H1 (cell line): ENCODE measurements at regions not wholly inside any gene's neighbourhood (a gene's known extent, or its start where the extent isn't known, plus 50 kb on each side); places are given as distances from the start of the nearest gene placed in this dataset.
A peak's percentile ranks its signal among the peaks of the same experiment; 100 is the strongest.

Source experiments
- CTCF ChIA-PET: fragments of 300-600 bp; sonication (Branson Sonifier 250); formaldehyde crosslinking; loops from one replicate; lab custom pipeline; 2021; ENCODE audit not compliant: partially characterized antibody; lab: Charles Lee
- POLR2A ChIA-PET: fragments of 300-600 bp; sonication (Branson Sonifier 250); formaldehyde crosslinking; loops from one replicate; lab custom pipeline; 2021; ENCODE audit warnings: inconsistent platforms; ENCODE audit not compliant: partially characterized antibody; lab: Charles Lee
- DNase-seq, 2 experiments: peaks; one replicate each; pipeline versions ENCODE4 v3.0.0 to v3.0.0-alpha.2; 2010 to 2022; ENCODE audit warnings: low spot score in 2 of 2, low read depth in 1 of 2, mixed read lengths in 1 of 2
- FAIRE-seq: peaks from 2 replicates; lab custom pipeline; 2011; peaks lifted over from hg19 to GRCh38; lab: Jason Lieb, UNC
- H2AFZ ChIP-seq: 2 replicates; pipeline ENCODE4 v1.8.1; 2012; ENCODE audit warnings: low read length, inconsistent platforms
- H2AK5ac ChIP-seq: 2 replicates; pipeline ENCODE4 v1.6.1; 2013; ENCODE audit warnings: low read depth, low read length
- H2BK120ac ChIP-seq: replicated peaks from 2 replicates; pipeline ENCODE3; 2013; ENCODE audit warnings: low read depth, low read length, inconsistent platforms
- H2BK12ac ChIP-seq: 2 replicates; pipeline ENCODE4 v1.6.1; 2013; ENCODE audit warnings: low read depth, low read length
- H2BK15ac ChIP-seq: 2 replicates; pipeline ENCODE4 v1.6.1; 2013; ENCODE audit warnings: low read length
- H2BK20ac ChIP-seq: 2 replicates; pipeline ENCODE4 v1.6.1; 2013; ENCODE audit warnings: low read length
- H2BK5ac ChIP-seq: 2 replicates; pipeline ENCODE4 v1.6.1; 2013; ENCODE audit warnings: low read depth, low read length
- H3K14ac ChIP-seq: 2 replicates; pipeline ENCODE4 v1.6.1; 2013; ENCODE audit warnings: inconsistent platforms; ENCODE audit not compliant: insufficient read length
- H3K18ac ChIP-seq: 2 replicates; pipeline ENCODE4 v1.6.1; 2013; ENCODE audit warnings: low read length; ENCODE audit errors: extremely low read depth
- H3K23ac ChIP-seq: 2 replicates; pipeline ENCODE4 v1.6.1; 2013; ENCODE audit warnings: inconsistent platforms; ENCODE audit not compliant: insufficient read length
- H3K23me2 ChIP-seq: 2 replicates; pipeline ENCODE4 v1.6.1; 2013; ENCODE audit warnings: low read depth, low read length
- H3K27ac ChIP-seq: 2 replicates; pipeline ENCODE4 v1.6.1; 2011; ENCODE audit warnings: low read depth, low read length, inconsistent platforms
- H3K27me3 ChIP-seq, 4 experiments: replicated peaks in 1 of 4; 1 replicate in 1 of 4; 2 replicates in 3 of 4; pipeline versions ENCODE4 v1.6.1 to v1.8.1; 2011 to 2013; ENCODE audit warnings: low read length in 3 of 4, mild to moderate bottlenecking in 3 of 4, inconsistent platforms in 2 of 4, mixed read lengths in 2 of 4, moderate library complexity in 1 of 4; ENCODE audit not compliant: control insufficient read depth in 3 of 4, insufficient read depth in 3 of 4; ENCODE audit errors: extremely low read depth in 1 of 4
- H3K36me3 ChIP-seq, 4 experiments: 2 replicates each; pipeline versions ENCODE4 v1.6.1 to v1.8.1; 2011 to 2013; ENCODE audit warnings: mild to moderate bottlenecking in 4 of 4, low read length in 3 of 4, moderate library complexity in 2 of 4, control low read depth in 1 of 4, inconsistent platforms in 1 of 4; ENCODE audit not compliant: insufficient read depth in 4 of 4, control insufficient read depth in 2 of 4
- H3K4ac ChIP-seq: replicated peaks from 2 replicates; pipeline ENCODE3; 2013; ENCODE audit warnings: low read length, low read depth, mixed read lengths, inconsistent platforms; ENCODE audit not compliant: insufficient read length
- H3K4me1 ChIP-seq, 4 experiments: replicated peaks in 1 of 4; 1 replicate in 1 of 4; 2 replicates in 3 of 4; pipeline versions ENCODE4 v1.6.1 to v1.8.1; 2011 to 2013; ENCODE audit warnings: low read length in 3 of 4, inconsistent platforms in 2 of 4, mixed read lengths in 1 of 4; ENCODE audit not compliant: insufficient read depth in 4 of 4, control insufficient read depth in 3 of 4
- H3K4me2 ChIP-seq, 2 experiments: 2 replicates each; pipeline versions ENCODE4 v1.6.1 to v1.8.1; 2011 to 2013; ENCODE audit warnings: low read depth in 2 of 2, low read length in 2 of 2, control low read depth in 1 of 2, inconsistent platforms in 1 of 2, mild to moderate bottlenecking in 1 of 2; ENCODE audit not compliant: insufficient read depth in 1 of 2
- H3K4me3 ChIP-seq, 4 experiments: fragments of 200-600, 300-600 bp in 1 of 4; sonication (generic), shearing (Covaris generic), sonication (Bioruptor Twin) in 1 of 4; 2 replicates each; pipeline versions ENCODE4 v1.5.1 to v1.8.1; 2011 to 2016; ENCODE audit warnings: low read length in 4 of 4, low read depth in 3 of 4, control low read depth in 2 of 4, inconsistent platforms in 2 of 4, mild to moderate bottlenecking in 2 of 4, mixed read lengths in 1 of 4, moderate library complexity in 1 of 4; ENCODE audit not compliant: insufficient read depth in 2 of 4; ENCODE audit errors: extremely low read depth in 1 of 4
- H3K56ac ChIP-seq: replicated peaks from 2 replicates; pipeline ENCODE3; 2013; ENCODE audit warnings: low read depth, mild to moderate bottlenecking, mixed read lengths, low read length, inconsistent platforms; ENCODE audit not compliant: insufficient read length
- H3K79me1 ChIP-seq: 2 replicates; pipeline ENCODE4 v1.6.1; 2013; ENCODE audit warnings: low read depth, low read length, control low read depth
- H3K79me2 ChIP-seq, 2 experiments: 2 replicates each; pipeline versions ENCODE4 v1.6.1 to v1.8.1; 2012 to 2013; ENCODE audit warnings: low read length in 2 of 2, mild to moderate bottlenecking in 2 of 2, inconsistent platforms in 1 of 2; ENCODE audit not compliant: insufficient read depth in 2 of 2, control insufficient read depth in 1 of 2
- H3K9ac ChIP-seq, 4 experiments: replicated peaks in 1 of 4; 1 replicate in 1 of 4; 2 replicates in 3 of 4; pipeline versions ENCODE4 v1.6.1 to v1.8.1; 2011 to 2013; ENCODE audit warnings: low read depth in 3 of 4, low read length in 3 of 4, control low read depth in 2 of 4, mild to moderate bottlenecking in 2 of 4, moderate library complexity in 2 of 4, inconsistent platforms in 1 of 4; ENCODE audit errors: extremely low read depth in 1 of 4
- H3K9me3 ChIP-seq, 2 experiments: 2 replicates each; pipeline versions ENCODE4 v1.6.1 to v1.8.1; 2012 to 2013; ENCODE audit warnings: mild to moderate bottlenecking in 2 of 2, moderate library complexity in 2 of 2, control low read depth in 1 of 2, inconsistent platforms in 1 of 2, low read depth in 1 of 2, low read length in 1 of 2, mixed read lengths in 1 of 2; ENCODE audit not compliant: insufficient read depth in 2 of 2
- H4K20me1 ChIP-seq, 2 experiments: replicated peaks in 1 of 2; 2 replicates each; pipeline versions ENCODE3 to v1.8.1; 2011 to 2013; ENCODE audit warnings: inconsistent platforms in 2 of 2, low read length in 2 of 2, mild to moderate bottlenecking in 1 of 2; ENCODE audit not compliant: insufficient read depth in 2 of 2, control insufficient read depth in 1 of 2
- H4K5ac ChIP-seq: 2 replicates; pipeline ENCODE4 v1.6.1; 2013; ENCODE audit warnings: low read length, low read depth, mixed read lengths, inconsistent platforms; ENCODE audit not compliant: insufficient read length
- H4K8ac ChIP-seq: 2 replicates; pipeline ENCODE4 v1.8.0; 2013; ENCODE audit warnings: mild to moderate bottlenecking, moderate library complexity, low read length, inconsistent platforms; ENCODE audit not compliant: insufficient read depth; ENCODE audit errors: extremely low read depth
- H4K91ac ChIP-seq: replicated peaks from 2 replicates; pipeline ENCODE3; 2013; ENCODE audit warnings: low read length, mixed read lengths, inconsistent platforms; ENCODE audit not compliant: insufficient read length
- BACH1 ChIP-seq: IDR thresholded peaks from 2 replicates; pipeline ENCODE4 v1.6.1; 2012; ENCODE audit warnings: low read length, improper control_type of control experiment
- E2F6 ChIP-seq: IDR thresholded peaks from 2 replicates; pipeline ENCODE4 v1.6.1; 2012; ENCODE audit warnings: inconsistent platforms
- HDAC2 ChIP-seq, 2 experiments: fragments of 300-600 bp in 1 of 2; sonication (generic) in 1 of 2; IDR thresholded peaks; 2 replicates each; pipeline ENCODE4 v1.6.1; 2011 to 2012; ENCODE audit warnings: low read depth in 2 of 2, low read length in 2 of 2, mild to moderate bottlenecking in 2 of 2, moderate library complexity in 2 of 2, borderline replicate concordance in 1 of 2, inconsistent platforms in 1 of 2
- MAFK ChIP-seq: IDR thresholded peaks from 2 replicates; pipeline ENCODE4 v1.6.1; 2012; ENCODE audit warnings: low read depth, mild to moderate bottlenecking, improper control_type of control experiment, low read length
- POLR2A ChIP-seq, 2 experiments: IDR thresholded peaks; 1 replicate in 1 of 2; 2 replicates in 1 of 2; pipeline ENCODE4 v1.6.1; 2011; ENCODE audit warnings: low read depth in 2 of 2, low read length in 2 of 2, mild to moderate bottlenecking in 2 of 2; ENCODE audit errors: control extremely low read depth in 1 of 2
- RAD21 ChIP-seq, 2 experiments: IDR thresholded peaks in 1 of 2; conservative IDR thresholded peaks in 1 of 2; 2 replicates each; pipeline ENCODE4 v1.6.1; 2011; ENCODE audit warnings: low read depth in 2 of 2, low read length in 2 of 2, improper control_type of control experiment in 1 of 2, inconsistent platforms in 1 of 2, mild to moderate bottlenecking in 1 of 2, moderate library complexity in 1 of 2
- RNF2 ChIP-seq: fragments of 200-900, 300-1000 bp; sonication (generic); IDR thresholded peaks from 2 replicates; pipeline ENCODE4 v1.7.1; 2016; ENCODE audit warnings: borderline replicate concordance, low read depth, mild to moderate bottlenecking, antibody characterized with exemption, low read length; ENCODE audit not compliant: poor library complexity, severe bottlenecking; ENCODE audit errors: missing control alignments
- SAP30 ChIP-seq: fragments of 300-600 bp; sonication (generic); IDR thresholded peaks from 2 replicates; pipeline ENCODE4 v1.7.1; 2012; ENCODE audit warnings: low read length, moderate library complexity, mild to moderate bottlenecking, inconsistent platforms; ENCODE audit not compliant: insufficient read depth, insufficient replicate concordance
- TAF1 ChIP-seq: IDR thresholded peaks from 2 replicates; pipeline ENCODE4 v1.6.1; 2011; ENCODE audit warnings: mild to moderate bottlenecking, low read depth, low read length
- TEAD4 ChIP-seq: IDR thresholded peaks from 2 replicates; pipeline ENCODE4 v1.6.1; 2012; ENCODE audit warnings: low read depth, low read length, inconsistent platforms, mixed read lengths
- WGBS, 2 experiments: shearing (Covaris generic) in 1 of 2; methylation state at CpG; one replicate each; pipeline versions ENCODE4 v1.1.6 to v1.1.7; 2013 to 2015; ENCODE audit warnings: low lambda C conversion rate in 2 of 2, mixed read lengths in 2 of 2, inconsistent platforms in 1 of 2, low coverage in 1 of 2, missing lambda C conversion rate in 1 of 2; ENCODE audit not compliant: insufficient replicate concordance in 2 of 2, insufficient coverage in 1 of 2, insufficient read length in 1 of 2; ENCODE audit errors: extremely low coverage in 1 of 2, missing lambda C conversion rate in 1 of 2; 5-methylcytosine and 5-hydroxymethylcytosine counted together

- H3K9me3 ChIP-seq: no peaks in the 10 kb centered on the region
- ChIA-PET POLR2A (no interaction called here), CTCF (interaction anchor here (0.9 to 1.2 kb wide), 2 partner anchors 12 to 94 kb away, joined by 3 read pairs; no protein-coding TSS in a partner anchor)
- no peak overlapping the region for H2AK5ac ChIP-seq
- no peak overlapping the region for H4K8ac ChIP-seq
- no peak overlapping the region for H3K56ac ChIP-seq
- H3K4me3 ChIP-seq: no peak overlapping the region
- no peaks in the 10 kb centered on the region for H3K36me3 ChIP-seq
- no peaks in the 10 kb centered on the region for H3K23me2 ChIP-seq
- H3K79me1 ChIP-seq: no peaks in the 10 kb centered on the region
- H4K5ac ChIP-seq: no peak overlapping the region
- H4K20me1 ChIP-seq: no peaks in the 10 kb centered on the region
- H2BK120ac ChIP-seq: no peak overlapping the region
- 90% methylated on average over 13 of the region's 13 CpGs; no CpG with 5 or more reads in 1 of the 2 experiments for WGBS, 2 experiments
- no peak overlapping the region for H3K23ac ChIP-seq
- no peak overlapping the region for H3K4ac ChIP-seq
- DNase-seq (no peak), FAIRE-seq (no peak)
- no peak overlapping the region for H4K91ac ChIP-seq
- peaks cover 0 to 1% (median 0%) of the 10 kb centered on the region in 4 experiments; a peak in 2 of 7 replicates for H3K27me3 ChIP-seq
- H2AFZ ChIP-seq: no peak overlapping the region
- H3K4me2 ChIP-seq: no peak overlapping the region
- no peak overlapping the region for H2BK15ac ChIP-seq
- H3K27ac ChIP-seq: no peak overlapping the region
- H3K14ac ChIP-seq: no peak overlapping the region
- no peak overlapping the region for H2BK20ac ChIP-seq
- no peak overlapping the region for H2BK12ac ChIP-seq
- no peaks in the 10 kb centered on the region for H3K79me2 ChIP-seq
- no peaks in the 10 kb centered on the region for H3K4me1 ChIP-seq
- no peak overlapping the region for H3K9ac ChIP-seq
- no peak overlapping the region for H2BK5ac ChIP-seq
- H3K18ac ChIP-seq: no peak overlapping the region
- no peak for TF ChIP-seq BACH1
- TF ChIP-seq HDAC2 (IDR thresholded peaks at IDR 0.05; ENCODE audit: borderline replicate concordance in 1 of 2, low read depth in 2 of 2, low read length in 2 of 2): no peak
- TF ChIP-seq E2F6: no peak
- no peak for TF ChIP-seq POLR2A (IDR thresholded peaks at IDR 0.05; ENCODE audit: control extremely low read depth in 1 of 2, low read depth in 2 of 2, low read length in 2 of 2)
- no peak for TF ChIP-seq TAF1
- no peak for TF ChIP-seq SAP30
- TF ChIP-seq TEAD4: no peak
- TF ChIP-seq RNF2: no peak
- no peak for TF ChIP-seq MAFK
- TF ChIP-seq RAD21 (IDR thresholded peaks at IDR 0.05 in 1 of 2, conservative IDR thresholded peaks at IDR 0.05 in 1 of 2; ENCODE audit: low read depth in 2 of 2, low read length in 2 of 2): peak; percentile 21 to 24; a peak in 3 of 4 replicates
These were observed 129.0 kb upstream of the FOXQ1 start for GRCh38 chr6:1182722-1183521.
